ENCODE measurements at regions not wholly inside any gene's neighbourhood (a gene's known extent, or its start where the extent isn't known, plus 50 kb on each side); places are given as distances from the start of the nearest gene placed in this dataset.
A peak's percentile ranks its signal among the peaks of the same experiment; 100 is the strongest.

DNA sequence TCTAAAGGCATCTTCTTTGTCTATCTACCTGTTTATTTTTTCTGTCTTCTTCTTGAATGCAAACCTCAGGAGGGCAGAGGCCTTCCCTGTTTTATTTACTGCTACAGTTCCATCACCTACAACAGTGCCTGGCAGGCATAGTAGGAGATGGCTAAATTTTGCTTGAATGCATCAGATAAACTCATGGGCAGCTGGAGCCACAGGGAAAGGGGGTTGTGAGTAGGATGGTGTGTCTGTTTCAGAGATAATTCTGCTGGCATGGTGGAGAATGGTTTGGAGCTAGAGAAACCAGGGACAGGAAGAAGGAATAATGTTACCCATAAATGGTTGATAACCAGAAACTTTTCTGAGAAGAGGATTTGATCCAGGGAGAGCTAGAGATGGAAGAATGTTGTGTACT lies 189.8 kb upstream of the BRINP1 start:
- H3K27me3 ChIP-seq, result no peaks in the 10 kb centered on the region
- H3K36me3 ChIP-seq, result no peaks in the 10 kb centered on the region
- H3K4me1 ChIP-seq, result peaks cover 0 to 8% of the 10 kb centered on the region in 2 donors
- H3K27ac ChIP-seq, result no peak overlapping the region
- no peak for DNase-seq (ENCODE audit: low spot score)
- H3K4me3 ChIP-seq, result no peak overlapping the region
- TF ChIP-seq, protein P1, sequence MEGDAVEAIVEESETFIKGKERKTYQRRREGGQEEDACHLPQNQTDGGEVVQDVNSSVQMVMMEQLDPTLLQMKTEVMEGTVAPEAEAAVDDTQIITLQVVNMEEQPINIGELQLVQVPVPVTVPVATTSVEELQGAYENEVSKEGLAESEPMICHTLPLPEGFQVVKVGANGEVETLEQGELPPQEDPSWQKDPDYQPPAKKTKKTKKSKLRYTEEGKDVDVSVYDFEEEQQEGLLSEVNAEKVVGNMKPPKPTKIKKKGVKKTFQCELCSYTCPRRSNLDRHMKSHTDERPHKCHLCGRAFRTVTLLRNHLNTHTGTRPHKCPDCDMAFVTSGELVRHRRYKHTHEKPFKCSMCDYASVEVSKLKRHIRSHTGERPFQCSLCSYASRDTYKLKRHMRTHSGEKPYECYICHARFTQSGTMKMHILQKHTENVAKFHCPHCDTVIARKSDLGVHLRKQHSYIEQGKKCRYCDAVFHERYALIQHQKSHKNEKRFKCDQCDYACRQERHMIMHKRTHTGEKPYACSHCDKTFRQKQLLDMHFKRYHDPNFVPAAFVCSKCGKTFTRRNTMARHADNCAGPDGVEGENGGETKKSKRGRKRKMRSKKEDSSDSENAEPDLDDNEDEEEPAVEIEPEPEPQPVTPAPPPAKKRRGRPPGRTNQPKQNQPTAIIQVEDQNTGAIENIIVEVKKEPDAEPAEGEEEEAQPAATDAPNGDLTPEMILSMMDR (IDR thresholded peaks at IDR 0.05), result no peak
- H3K9me3 ChIP-seq, result no peaks in the 10 kb centered on the region

DNA sequence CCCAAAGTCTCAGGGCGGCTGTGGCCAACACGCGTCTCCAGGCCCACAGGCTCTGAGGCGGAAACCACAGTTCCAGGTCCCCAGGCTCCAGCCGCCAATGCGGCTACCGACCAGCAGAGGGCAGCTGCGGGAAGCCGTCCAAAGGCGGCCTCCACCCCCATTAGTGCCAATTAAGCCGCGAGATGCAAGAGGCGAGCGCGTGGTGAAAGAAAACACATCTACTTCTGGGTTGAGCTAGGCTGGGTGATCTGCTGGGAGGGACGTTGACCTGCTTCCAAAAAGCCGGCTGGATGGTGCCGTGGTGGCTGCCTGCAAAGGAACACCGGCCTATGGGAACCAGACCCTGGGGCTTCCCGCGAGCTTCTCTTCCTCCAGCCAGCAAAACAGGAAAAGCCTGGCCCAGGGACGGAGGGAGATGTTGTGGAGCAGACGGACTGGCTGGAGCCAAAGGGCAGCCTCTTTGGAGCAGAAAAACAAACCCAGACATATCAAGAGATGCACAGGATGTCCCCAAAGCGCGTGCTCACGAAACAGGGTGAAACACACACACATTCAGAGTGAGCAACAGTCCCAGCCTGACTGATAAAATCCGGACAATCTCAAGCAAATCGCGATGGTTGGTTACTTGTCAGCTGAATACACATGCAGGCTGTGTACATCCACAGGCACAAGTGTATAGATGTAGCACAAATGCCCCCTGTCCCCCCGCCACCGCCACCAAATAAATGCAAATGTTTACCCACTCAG lies 187.1 kb upstream of the BRINP1 start:
- peak overlapping the region; percentile 30 to 31 for H3K4me3 ChIP-seq

DNA sequence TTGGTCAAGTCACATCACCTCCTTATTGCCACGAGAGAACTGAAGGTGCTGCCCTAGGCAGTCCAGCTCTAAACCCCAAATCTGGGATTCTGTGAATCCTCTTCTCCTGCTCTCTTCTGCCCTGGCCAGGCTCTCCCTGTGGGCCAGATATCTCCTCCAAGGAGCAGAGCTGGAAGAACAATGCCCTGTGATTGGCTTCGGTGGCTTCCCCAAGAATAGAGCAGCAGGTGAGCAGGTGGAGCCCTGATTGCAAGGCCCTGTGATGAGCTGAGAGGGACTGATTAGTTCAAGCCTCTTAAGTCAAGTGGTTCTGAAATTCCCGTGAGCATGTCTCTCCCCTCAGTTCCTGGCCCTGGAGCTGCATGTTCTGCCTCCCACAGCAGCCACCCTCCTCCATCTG lies 175.3 kb upstream of the BRINP1 start:
- H3K4me1 ChIP-seq, result no peaks in the 10 kb centered on the region
- TF ChIP-seq, protein P1 (IDR thresholded peaks at IDR 0.05), result no peak
- H3K9me3 ChIP-seq, result no peaks in the 10 kb centered on the region
- H3K27me3 ChIP-seq, result no peaks in the 10 kb centered on the region
- DNase-seq (ENCODE audit: low spot score), result no peak
- H3K4me3 ChIP-seq, result no peak overlapping the region
- no peak overlapping the region for H3K27ac ChIP-seq
- no peaks in the 10 kb centered on the region for H3K36me3 ChIP-seq

More for the DNA sequence above, 187.1 kb upstream of the BRINP1 start:
- TF ChIP-seq, protein P1 (IDR thresholded peaks at IDR 0.05), result peak; percentile 89 to 96
- H3K27ac ChIP-seq, result peak overlapping the region; percentile 13 to 19
- H3K36me3 ChIP-seq, result no peaks in the 10 kb centered on the region
- peak; percentile 87 for DNase-seq (ENCODE audit: low spot score)
- H3K4me1 ChIP-seq, result peaks cover 0 to 8% of the 10 kb centered on the region in 2 donors
- H3K9me3 ChIP-seq, result no peaks in the 10 kb centered on the region
- H3K27me3 ChIP-seq, result no peaks in the 10 kb centered on the region

- no peak overlapping the region for H3K27ac ChIP-seq
- H3K4me1 ChIP-seq, result no peaks in the 10 kb centered on the region
- TF ChIP-seq, protein P1 (IDR thresholded peaks at IDR 0.05), result no peak
Observed at GRCh38 chr9:119537138-119537537, 167.9 kb upstream of the BRINP1 start.

GRCh38 chr9:119533504-119533903 lies 164.3 kb upstream of the BRINP1 start:
- Histone ChIP-seq H3K36me3 (no peaks in the 10 kb centered on the region), H3K4me1 (no peaks in the 10 kb centered on the region), H3K4me3 (no peak overlapping the region), H3K27ac (no peak overlapping the region), H3K27me3 (no peaks in the 10 kb centered on the region), H3K9me3 (no peaks in the 10 kb centered on the region)
- DNase-seq (ENCODE audit: low spot score), result no peak
- TF ChIP-seq, protein P1 (IDR thresholded peaks at IDR 0.05), result no peak

More at GRCh38 chr9:119537138-119537537, 167.9 kb upstream of the BRINP1 start:
- Histone ChIP-seq H3K9me3 (no peaks in the 10 kb centered on the region), H3K27me3 (no peaks in the 10 kb centered on the region), H3K4me3 (no peak overlapping the region), H3K36me3 (no peaks in the 10 kb centered on the region)
- DNase-seq (ENCODE audit: low spot score), result no peak

DNA sequence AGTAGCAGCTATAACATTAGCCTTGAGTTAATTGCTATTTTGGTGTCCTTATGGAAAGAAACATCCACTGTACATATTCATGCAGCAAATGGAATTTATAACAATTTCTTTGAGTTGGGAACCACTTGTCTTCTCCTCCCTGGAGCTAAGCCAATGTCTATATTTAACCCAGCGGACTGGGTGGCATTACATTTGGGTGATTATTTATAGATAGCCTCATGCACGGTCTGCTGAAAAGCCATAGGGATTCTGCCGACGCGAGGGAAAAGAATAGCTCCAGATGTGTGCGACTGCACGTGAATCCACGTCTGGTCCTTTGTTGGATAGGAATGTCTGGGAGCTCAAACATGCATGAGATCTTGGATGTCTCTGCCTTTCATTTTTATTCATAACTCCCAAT lies 157.5 kb upstream of the BRINP1 start:
- Histone ChIP-seq H3K4me3 (no peak overlapping the region), H3K9me3 (peaks cover 0 to 6% of the 10 kb centered on the region in 2 donors), H3K27ac (no peak overlapping the region), H3K27me3 (no peaks in the 10 kb centered on the region), H3K36me3 (no peaks in the 10 kb centered on the region), H3K4me1 (no peaks in the 10 kb centered on the region)
- DNase-seq (ENCODE audit: low spot score), result no peak
- TF ChIP-seq, protein P1 (IDR thresholded peaks at IDR 0.05), result no peak

Measured in right atrium auricular region (tissue), 2 donors.